GM12878 (cell line): ENCODE measurements at regions not wholly inside any gene's neighbourhood (a gene's known extent, or its start where the extent isn't known, plus 50 kb on each side); places are given as distances from the start of the nearest gene placed in this dataset.

Experiments
- CTCF ChIP-seq, 3 experiments: IDR thresholded peaks in 2 of 3; conservative IDR thresholded peaks in 1 of 3; 2 replicates each; pipeline ENCODE4 v1.5.1; 2011; ENCODE audit warnings: low read depth in 3 of 3, low read length in 3 of 3, mild to moderate bottlenecking in 3 of 3, control low read depth in 2 of 3, moderate library complexity in 2 of 3, inconsistent platforms in 1 of 3, mixed read lengths in 1 of 3; ENCODE audit not compliant: control insufficient read depth in 2 of 3, insufficient read depth in 1 of 3; ENCODE audit errors: extremely low read depth in 1 of 3
- FOXM1 ChIP-seq: IDR thresholded peaks from 2 replicates; pipeline ENCODE4 v1.6.1; 2012; ENCODE audit warnings: low read depth, mild to moderate bottlenecking, inconsistent platforms, low read length, moderate library complexity
- IRF3 ChIP-seq: fragments of 450-650 bp; IDR thresholded peaks from 2 replicates; pipeline ENCODE4 v1.6.1; 2014; ENCODE audit warnings: mild to moderate bottlenecking
- MTA3 ChIP-seq: IDR thresholded peaks from 2 replicates; pipeline ENCODE4 v1.6.1; 2012; ENCODE audit warnings: low read length, inconsistent platforms, borderline replicate concordance
- PAX5 ChIP-seq: IDR thresholded peaks from 2 replicates; pipeline ENCODE4 v1.6.1; 2011; ENCODE audit warnings: low read depth, low read length, borderline replicate concordance
- POLR2A ChIP-seq: IDR thresholded peaks from 2 replicates; pipeline ENCODE4 v1.6.1; 2011; ENCODE audit warnings: low read depth, mild to moderate bottlenecking, low read length
- REST ChIP-seq: IDR thresholded peaks from 2 replicates; pipeline ENCODE4 v1.6.1; 2012; ENCODE audit warnings: mild to moderate bottlenecking, low read depth, low read length
- TAF1 ChIP-seq: IDR thresholded peaks from 2 replicates; pipeline ENCODE4 v1.6.1; 2011; ENCODE audit warnings: mild to moderate bottlenecking, low read depth, low read length, borderline replicate concordance
- TF ChIP-seq, protein P1 (sequence below): IDR thresholded peaks from 2 replicates; pipeline ENCODE4 v1.6.1; 2011; ENCODE audit warnings: low read depth, mild to moderate bottlenecking, low read length, moderate library complexity, borderline replicate concordance; ENCODE audit errors: extremely low read depth

DNA sequence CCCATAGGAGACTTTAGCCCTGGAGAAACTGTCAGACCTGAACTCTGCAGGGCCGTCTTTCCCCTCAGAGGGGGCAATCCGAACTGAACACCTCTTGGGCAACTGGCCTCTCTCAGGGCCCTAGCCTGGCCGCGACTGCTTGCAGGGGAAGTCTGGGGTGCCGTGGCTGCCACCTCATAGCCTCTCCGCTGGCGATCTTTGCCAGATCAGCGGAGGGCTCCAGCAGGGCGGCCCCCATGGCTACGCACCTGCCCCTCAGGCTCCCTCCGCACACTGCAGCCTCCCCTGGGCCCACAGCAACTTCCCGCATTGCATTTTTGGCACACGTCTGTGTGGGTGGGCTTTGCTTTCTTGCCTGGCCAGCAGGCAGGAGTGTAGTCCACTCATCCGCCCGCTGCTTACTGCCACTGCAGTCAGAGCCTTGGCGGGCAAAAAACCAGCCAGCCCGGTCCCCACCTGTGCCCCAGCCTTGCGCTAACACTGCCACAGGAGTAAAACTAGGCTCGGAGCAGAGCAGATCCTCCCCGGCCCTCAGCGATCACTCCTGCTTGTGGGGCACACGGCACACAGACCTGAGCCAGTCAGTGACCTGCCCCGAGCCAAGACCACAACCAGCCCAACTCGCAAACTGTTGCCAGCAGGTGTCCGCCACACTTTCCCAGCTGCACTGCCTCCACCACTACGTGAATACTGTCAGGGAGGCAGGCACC, 266.8 kb upstream of the CBLB start:
- TF ChIP-seq CTCF (IDR thresholded peaks at IDR 0.05 in 2 of 3, conservative IDR thresholded peaks at IDR 0.05 in 1 of 3; ENCODE audit: control insufficient read depth in 2 of 3, extremely low read depth in 1 of 3, insufficient read depth in 1 of 3, low read depth in 3 of 3, low read length in 3 of 3) (no peak), REST (no peak), FOXM1 (no peak), MTA3 (no peak), TAF1 (no peak), PAX5 (no peak), IRF3 (no peak), POLR2A (no peak)
- TF ChIP-seq, protein P1, sequence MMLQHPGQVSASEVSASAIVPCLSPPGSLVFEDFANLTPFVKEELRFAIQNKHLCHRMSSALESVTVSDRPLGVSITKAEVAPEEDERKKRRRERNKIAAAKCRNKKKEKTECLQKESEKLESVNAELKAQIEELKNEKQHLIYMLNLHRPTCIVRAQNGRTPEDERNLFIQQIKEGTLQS: no peak
